SU-DHL-6 (cell line): ENCODE measurements at regions not wholly inside any gene's neighbourhood (a gene's known extent, or its start where the extent isn't known, plus 50 kb on each side); places are given as distances from the start of the nearest gene placed in this dataset.

Experiments used
- H2AFZ ChIP-seq: fragments of 200-600 bp; sonication (generic); 2 replicates; pipeline ENCODE4 v1.6.1; 2014; ENCODE audit warnings: low read depth, mild to moderate bottlenecking, moderate library complexity, mixed read lengths, antibody characterized with exemption, low read length; ENCODE audit not compliant: severe bottlenecking
- H3F3A ChIP-seq: fragments of 200-600 bp; shearing (Covaris generic); 2 replicates; pipeline ENCODE4 v1.6.0; 2016; ENCODE audit warnings: antibody characterized with exemption, mild to moderate bottlenecking; ENCODE audit not compliant: insufficient read depth
- H3K27ac ChIP-seq: fragments of 200-600 bp; sonication (generic); 2 replicates; pipeline ENCODE4 v1.5.1; 2016; ENCODE audit warnings: low read depth, mild to moderate bottlenecking, low read length, moderate library complexity, mixed read lengths
- H3K27me3 ChIP-seq: fragments of 200-600 bp; sonication (generic), shearing (Covaris generic); 2 replicates; pipeline ENCODE4 v1.6.0; 2014; ENCODE audit warnings: mild to moderate bottlenecking, low read length
- H3K36me3 ChIP-seq: fragments of 200-600 bp; sonication (generic); 2 replicates; pipeline ENCODE4 v1.6.1; 2014; ENCODE audit warnings: mild to moderate bottlenecking, low read length, mixed read lengths
- H3K4me2 ChIP-seq: fragments of 300-600, 200-600 bp; shearing (Covaris generic), sonication (generic); 2 replicates; pipeline ENCODE4 v1.6.0; 2014; ENCODE audit warnings: low read length, low read depth, mild to moderate bottlenecking; ENCODE audit not compliant: poor library complexity, severe bottlenecking
- H3K4me3 ChIP-seq: fragments of 200-600 bp; sonication (generic); 2 replicates; pipeline ENCODE4 v1.5.1; 2014; ENCODE audit warnings: antibody characterized with exemption, low read length, mild to moderate bottlenecking, mixed read lengths; ENCODE audit not compliant: insufficient read depth, poor library complexity, severe bottlenecking
- H3K79me2 ChIP-seq: fragments of 200-600 bp; sonication (generic); 2 replicates; pipeline ENCODE4 v1.6.1; 2014; ENCODE audit warnings: mild to moderate bottlenecking, low read length, moderate library complexity; ENCODE audit not compliant: insufficient read depth
- H3K9ac ChIP-seq: fragments of 200-600 bp; sonication (generic); 2 replicates; pipeline ENCODE4 v1.7.0; 2014; ENCODE audit warnings: mild to moderate bottlenecking, low read length
- H3K9me2 ChIP-seq: fragments of 200-600 bp; sonication (generic); replicated peaks from 2 replicates; pipeline ENCODE4 v1.6.1; 2014; ENCODE audit warnings: low read length; ENCODE audit not compliant: insufficient read depth
- H3K9me3 ChIP-seq: fragments of 200-600 bp; sonication (generic); 2 replicates; pipeline ENCODE4 v1.6.1; 2014; ENCODE audit warnings: low read length, mixed read lengths; ENCODE audit not compliant: insufficient read depth
- H4K20me1 ChIP-seq: fragments of 200-600 bp; sonication (generic); 2 replicates; pipeline ENCODE4 v1.6.1; 2014; ENCODE audit warnings: low read depth, mild to moderate bottlenecking, antibody characterized with exemption, low read length, moderate library complexity, mixed read lengths
- EZH2phosphoT487 ChIP-seq: fragments of 200-600 bp; sonication (generic), shearing (Covaris generic); conservative IDR thresholded peaks from 2 replicates; pipeline ENCODE4 v1.6.1; 2018; ENCODE audit warnings: mild to moderate bottlenecking, antibody characterized with exemption, low read length, moderate library complexity, mixed read lengths
- TF ChIP-seq, protein P1 (sequence below): fragments of 200-600 bp; sonication (generic); IDR thresholded peaks from one replicate; pipeline ENCODE4 v1.5.1; 2017; ENCODE audit warnings: antibody characterized with exemption, mild to moderate bottlenecking, low read length, moderate library complexity; ENCODE audit not compliant: insufficient read depth, poor library complexity, severe bottlenecking

- H3F3A ChIP-seq: no peaks in the 10 kb centered on the region
- no peaks in the 10 kb centered on the region for H3K79me2 ChIP-seq
- no peaks in the 10 kb centered on the region for H3K9me2 ChIP-seq
- no peaks in the 10 kb centered on the region for H3K27me3 ChIP-seq
- H3K27ac ChIP-seq: no peak overlapping the region
- no peak overlapping the region for H3K9ac ChIP-seq
- no peaks in the 10 kb centered on the region for H3K9me3 ChIP-seq
- H4K20me1 ChIP-seq: no peaks in the 10 kb centered on the region
- no peak overlapping the region for H3K4me2 ChIP-seq
- no peak overlapping the region for H2AFZ ChIP-seq
- H3K4me3 ChIP-seq: no peak overlapping the region
- TF ChIP-seq, protein P1, sequence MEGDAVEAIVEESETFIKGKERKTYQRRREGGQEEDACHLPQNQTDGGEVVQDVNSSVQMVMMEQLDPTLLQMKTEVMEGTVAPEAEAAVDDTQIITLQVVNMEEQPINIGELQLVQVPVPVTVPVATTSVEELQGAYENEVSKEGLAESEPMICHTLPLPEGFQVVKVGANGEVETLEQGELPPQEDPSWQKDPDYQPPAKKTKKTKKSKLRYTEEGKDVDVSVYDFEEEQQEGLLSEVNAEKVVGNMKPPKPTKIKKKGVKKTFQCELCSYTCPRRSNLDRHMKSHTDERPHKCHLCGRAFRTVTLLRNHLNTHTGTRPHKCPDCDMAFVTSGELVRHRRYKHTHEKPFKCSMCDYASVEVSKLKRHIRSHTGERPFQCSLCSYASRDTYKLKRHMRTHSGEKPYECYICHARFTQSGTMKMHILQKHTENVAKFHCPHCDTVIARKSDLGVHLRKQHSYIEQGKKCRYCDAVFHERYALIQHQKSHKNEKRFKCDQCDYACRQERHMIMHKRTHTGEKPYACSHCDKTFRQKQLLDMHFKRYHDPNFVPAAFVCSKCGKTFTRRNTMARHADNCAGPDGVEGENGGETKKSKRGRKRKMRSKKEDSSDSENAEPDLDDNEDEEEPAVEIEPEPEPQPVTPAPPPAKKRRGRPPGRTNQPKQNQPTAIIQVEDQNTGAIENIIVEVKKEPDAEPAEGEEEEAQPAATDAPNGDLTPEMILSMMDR: no peak
- no peak for TF ChIP-seq EZH2phosphoT487
- H3K36me3 ChIP-seq: no peaks in the 10 kb centered on the region
Measured at GRCh38 chr13:34256236-34256635, 438.3 kb downstream of the RFC3 start.

DNA sequence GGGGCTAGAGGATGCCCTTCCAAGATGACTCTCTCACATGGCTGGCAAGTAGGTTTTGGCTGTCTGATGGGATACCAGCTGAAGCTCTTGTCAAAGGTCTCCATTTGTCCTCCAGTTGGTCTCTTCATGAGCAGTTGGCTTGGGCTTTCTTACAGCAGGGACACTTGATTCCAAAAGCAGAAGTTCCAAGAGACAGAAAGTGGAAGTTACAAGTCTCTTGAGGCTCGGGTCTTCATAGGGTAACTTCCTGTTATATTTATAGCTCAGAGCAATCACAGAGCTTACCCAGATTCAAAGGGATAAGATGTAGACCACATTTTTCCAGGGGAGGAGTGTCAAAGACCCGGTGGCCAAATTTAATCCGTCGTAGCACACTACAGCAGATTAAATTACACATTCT, 440.0 kb downstream of the RFC3 start:
- Histone ChIP-seq H3K9me2 (no peaks in the 10 kb centered on the region), H3K27ac (no peak overlapping the region), H4K20me1 (no peaks in the 10 kb centered on the region), H3K36me3 (no peaks in the 10 kb centered on the region), H3K4me2 (no peak overlapping the region), H3F3A (no peaks in the 10 kb centered on the region), H3K9ac (no peak overlapping the region), H3K27me3 (no peaks in the 10 kb centered on the region), H3K4me3 (no peak overlapping the region), H3K79me2 (no peaks in the 10 kb centered on the region), H3K9me3 (no peaks in the 10 kb centered on the region), H2AFZ (no peak overlapping the region)
- no peak for TF ChIP-seq EZH2phosphoT487
- TF ChIP-seq, protein P1: no peak

DNA sequence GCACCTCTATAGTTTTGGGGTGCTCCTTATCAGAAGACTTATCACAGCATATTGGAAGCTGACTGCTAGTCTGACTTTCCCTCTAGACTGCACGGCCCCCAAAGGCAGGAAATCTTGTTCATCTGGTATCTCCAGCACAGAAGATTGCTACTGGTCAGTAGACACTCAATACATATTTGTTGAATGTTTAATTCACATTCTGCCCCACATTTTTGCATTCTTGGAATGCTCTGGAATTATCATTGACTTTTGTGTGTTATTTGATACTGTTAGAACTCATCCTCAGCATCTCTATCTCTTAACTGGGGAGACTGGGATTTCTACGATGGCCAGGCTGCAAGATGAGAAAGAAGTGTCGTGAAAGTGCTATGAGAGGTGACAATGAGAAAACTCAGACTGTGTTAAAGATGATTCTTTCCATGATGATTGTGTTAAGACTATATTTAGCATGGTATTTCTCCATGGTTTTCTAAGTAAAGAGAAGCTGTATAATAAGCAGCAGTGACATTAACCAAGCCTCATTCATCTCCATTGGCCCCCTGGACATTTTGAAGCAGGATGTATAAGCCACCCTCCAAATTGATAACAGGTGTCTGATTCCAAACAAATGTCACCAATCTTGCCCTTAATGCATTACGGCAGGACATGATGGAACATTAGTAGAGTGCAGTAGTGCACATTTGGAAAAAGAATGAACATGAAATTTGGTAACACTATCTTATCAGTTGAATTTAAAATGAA, 440.9 kb downstream of the RFC3 start:
- TF ChIP-seq, protein P1: no peak
- TF ChIP-seq EZH2phosphoT487: no peak
- no peaks in the 10 kb centered on the region for H3K27me3 ChIP-seq
- no peaks in the 10 kb centered on the region for H3F3A ChIP-seq
- H3K79me2 ChIP-seq: no peaks in the 10 kb centered on the region
- no peaks in the 10 kb centered on the region for H4K20me1 ChIP-seq
- H3K9ac ChIP-seq: no peak overlapping the region
- H3K4me3 ChIP-seq: no peak overlapping the region
- H3K36me3 ChIP-seq: no peaks in the 10 kb centered on the region
- H3K27ac ChIP-seq: no peak overlapping the region
- no peaks in the 10 kb centered on the region for H3K9me3 ChIP-seq
- H3K4me2 ChIP-seq: no peak overlapping the region
- no peak overlapping the region for H2AFZ ChIP-seq
- H3K9me2 ChIP-seq: no peaks in the 10 kb centered on the region
